ENCODE measurements at regions not wholly inside any gene's neighbourhood (a gene's known extent, or its start where the extent isn't known, plus 50 kb on each side); places are given as distances from the start of the nearest gene placed in this dataset.

GRCh38 chr2:21664083-21664482 is 540.3 kb downstream of the TDRD15 start:
- TF ChIP-seq ELF4 (IDR thresholded peaks at IDR 0.05), result no peak
- TF ChIP-seq SP1 (IDR thresholded peaks at IDR 0.05), result no peak
- TF ChIP-seq FOXM1 (IDR thresholded peaks at IDR 0.05; ENCODE audit: borderline replicate concordance), result no peak
- no peak for TF ChIP-seq FOXA1 (IDR thresholded peaks at IDR 0.05)
- TF ChIP-seq FOXK2 (IDR thresholded peaks at IDR 0.05), result no peak
- TF ChIP-seq SUZ12 (IDR thresholded peaks at IDR 0.05), result no peak
- no peak for TF ChIP-seq LEF1 (IDR thresholded peaks at IDR 0.05; ENCODE audit: borderline replicate concordance)
- TF ChIP-seq ARNT (IDR thresholded peaks at IDR 0.05), result no peak
